WTC11 (cell line): ENCODE measurements at regions not wholly inside any gene's neighbourhood (a gene's known extent, or its start where the extent isn't known, plus 50 kb on each side); places are given as distances from the start of the nearest gene placed in this dataset.

Experiments
- ATAC-seq: fragments of 200-7000 bp; cut with Tn5 transposase; 2 replicates; pipeline ENCODE4 v1.10.0; 2021; ENCODE audit warnings: mild to moderate bottlenecking, moderate library complexity
- CTCF ChIA-PET: fragments of 300-600 bp; sonication (Branson Sonifier 250); formaldehyde crosslinking; loops from one replicate; lab custom pipeline; 2021; ENCODE audit warnings: antibody characterized with exemption; lab: Charles Lee
- POLR2A ChIA-PET: fragments of 350-600 bp; sonication (Branson Sonifier 250); formaldehyde crosslinking; loops from one replicate; lab custom pipeline; 2021; ENCODE audit warnings: antibody characterized with exemption; lab: Charles Lee
- DNase-seq: peaks from one replicate; pipeline ENCODE4 v3.0.0; 2021; ENCODE audit warnings: low spot score
- H3K27ac Mint-ChIP-seq: 2 replicates; pipeline ENCODE4 v1.8.0; 2021; ENCODE audit warnings: mixed read lengths
- H3K27me3 Mint-ChIP-seq: 2 replicates; pipeline ENCODE4 v1.8.0; 2021; ENCODE audit warnings: low read depth, mild to moderate bottlenecking, moderate library complexity, mixed read lengths
- H3K36me3 Mint-ChIP-seq: 2 replicates; pipeline ENCODE4 v1.8.0; 2021; ENCODE audit warnings: mixed read lengths
- H3K4me1 Mint-ChIP-seq: 2 replicates; pipeline ENCODE4 v1.8.0; 2022; ENCODE audit warnings: mixed read lengths
- H3K4me3 Mint-ChIP-seq: 2 replicates; pipeline ENCODE4 v1.8.0; 2021; ENCODE audit warnings: mild to moderate bottlenecking, moderate library complexity, mixed read lengths
- H3K9me3 Mint-ChIP-seq: 2 replicates; pipeline ENCODE4 v1.8.0; 2021; ENCODE audit warnings: mixed read lengths
- ESRRA ChIP-seq: sonication (generic); formaldehyde crosslinking; IDR thresholded peaks from 2 replicates; pipeline ENCODE4 v1.8.1; 2022; ENCODE audit warnings: mild to moderate bottlenecking, missing genetic modification reagents, borderline replicate concordance
- FOXP1 ChIP-seq: sonication (generic); formaldehyde crosslinking; IDR thresholded peaks from 2 replicates; pipeline ENCODE4 v1.8.0; 2022; ENCODE audit warnings: missing genetic modification reagents, mild to moderate bottlenecking, moderate library complexity, borderline replicate concordance
- IRF2 ChIP-seq: sonication (generic); formaldehyde crosslinking; IDR thresholded peaks from 2 replicates; pipeline ENCODE4 v1.8.0; 2022; ENCODE audit warnings: low read depth, missing genetic modification reagents, borderline replicate concordance
- NR2C2 ChIP-seq: sonication (generic); formaldehyde crosslinking; IDR thresholded peaks from 2 replicates; pipeline ENCODE4 v1.8.0; 2022; ENCODE audit warnings: mild to moderate bottlenecking, missing genetic modification reagents
- NR3C1 ChIP-seq: sonication (generic); formaldehyde crosslinking; conservative IDR thresholded peaks from 2 replicates; pipeline ENCODE4 v1.8.1; 2023; ENCODE audit warnings: low read depth, mild to moderate bottlenecking, missing genetic modification reagents
- PRRX2 ChIP-seq: fragments of 250-450 bp; sonication (Bioruptor Pico); IDR thresholded peaks from 2 replicates; pipeline ENCODE4 v1.8.0; 2021; ENCODE audit warnings: mild to moderate bottlenecking
- ZNF671 ChIP-seq: fragments of 250-450 bp; sonication (Bioruptor Pico); IDR thresholded peaks from 2 replicates; pipeline ENCODE4 v1.8.0; 2021; ENCODE audit warnings: mild to moderate bottlenecking
- TF ChIP-seq, protein P1 (sequence below): sonication (generic); formaldehyde crosslinking; IDR thresholded peaks from 2 replicates; pipeline ENCODE4 v1.8.0; 2022; ENCODE audit warnings: mild to moderate bottlenecking, missing genetic modification reagents
- TF ChIP-seq, protein P2 (sequence below): sonication (generic); formaldehyde crosslinking; IDR thresholded peaks from 2 replicates; pipeline ENCODE4 v1.8.0; 2022; ENCODE audit warnings: mild to moderate bottlenecking, missing genetic modification reagents
- TF ChIP-seq, protein P3 (sequence below): sonication (generic); formaldehyde crosslinking; IDR thresholded peaks from 2 replicates; pipeline ENCODE4 v1.8.1; 2023; ENCODE audit warnings: mild to moderate bottlenecking, missing genetic modification reagents
- TF ChIP-seq, protein P4 (sequence below): sonication (generic); formaldehyde crosslinking; IDR thresholded peaks from 2 replicates; pipeline ENCODE4 v1.8.0; 2022; ENCODE audit warnings: mild to moderate bottlenecking, missing genetic modification reagents
- TF ChIP-seq, protein P5 (sequence below): sonication (generic); formaldehyde crosslinking; IDR thresholded peaks from 2 replicates; pipeline ENCODE4 v1.8.0; 2022; ENCODE audit warnings: missing genetic modification reagents
- TF ChIP-seq, protein P6 (sequence below): sonication (generic); formaldehyde crosslinking; IDR thresholded peaks from 2 replicates; pipeline ENCODE4 v1.8.1; 2023; ENCODE audit warnings: mild to moderate bottlenecking, missing genetic modification reagents, moderate library complexity
- TF ChIP-seq, protein P7 (sequence below): sonication (generic); formaldehyde crosslinking; IDR thresholded peaks from 2 replicates; pipeline ENCODE4 v1.8.1; 2022; ENCODE audit warnings: low read depth, mild to moderate bottlenecking, moderate library complexity, missing genetic modification reagents, borderline replicate concordance
- TF ChIP-seq, protein P8 (sequence below): sonication (generic); formaldehyde crosslinking; IDR thresholded peaks from 2 replicates; pipeline ENCODE4 v1.8.1; 2023; ENCODE audit warnings: mild to moderate bottlenecking, missing genetic modification reagents

DNA sequence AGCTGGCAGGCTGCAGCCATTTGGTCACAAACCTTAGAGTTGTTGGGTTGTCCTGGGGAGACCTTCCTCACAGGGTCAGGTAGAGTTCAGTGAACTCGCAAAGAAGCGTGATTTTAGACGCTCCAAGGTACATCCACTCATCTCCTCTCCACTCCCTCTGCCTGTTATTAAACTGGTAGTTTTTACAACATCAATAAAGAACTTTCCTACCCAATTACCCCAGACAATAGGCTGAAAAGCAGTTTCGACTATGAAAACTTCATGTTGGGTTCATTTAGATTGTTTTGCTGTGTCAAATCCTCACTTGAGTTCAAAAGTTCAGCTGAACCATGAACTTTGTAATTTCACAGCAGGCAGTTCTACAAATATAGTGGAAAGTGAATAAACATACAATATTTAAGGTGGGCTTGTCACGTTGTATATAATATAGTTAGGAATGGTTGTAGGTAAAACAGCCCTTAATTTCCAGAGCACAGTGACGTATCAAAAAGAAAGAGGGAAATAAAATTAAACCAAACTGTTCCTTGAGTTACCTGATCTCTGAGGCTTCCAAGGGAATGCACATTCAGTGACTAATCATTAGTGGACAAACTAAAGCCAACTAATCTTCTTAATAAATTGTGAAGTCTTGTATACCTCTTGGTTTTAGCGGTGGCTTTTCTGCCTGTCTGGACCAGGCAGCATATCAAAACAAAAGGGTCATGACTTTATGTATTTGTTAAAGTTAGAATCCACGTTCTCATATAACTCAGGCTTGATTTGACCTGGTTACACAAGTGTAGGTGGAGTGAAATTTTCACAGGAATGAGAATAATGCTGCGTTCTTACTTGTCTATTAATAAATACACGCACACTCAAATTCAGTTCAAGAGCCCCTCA lies 100.5 kb downstream of the CYP26A1 start:
- TF ChIP-seq, protein P1, sequence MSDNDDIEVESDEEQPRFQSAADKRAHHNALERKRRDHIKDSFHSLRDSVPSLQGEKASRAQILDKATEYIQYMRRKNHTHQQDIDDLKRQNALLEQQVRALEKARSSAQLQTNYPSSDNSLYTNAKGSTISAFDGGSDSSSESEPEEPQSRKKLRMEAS (CRISPR knock-in tag), result no peak
- Mint-ChIP-seq H3K4me1 (no peaks in the 10 kb centered on the region), H3K36me3 (peaks cover 15% of the 10 kb centered on the region), H3K27me3 (peaks cover 24% of the 10 kb centered on the region), H3K9me3 (peaks cover 22% of the 10 kb centered on the region), H3K4me3 (no peak overlapping the region), H3K27ac (no peak overlapping the region)
- DNase-seq, result no peak
- ChIA-PET POLR2A (no interaction called here), CTCF (no interaction called here)
- ATAC-seq, result no peak

DNA sequence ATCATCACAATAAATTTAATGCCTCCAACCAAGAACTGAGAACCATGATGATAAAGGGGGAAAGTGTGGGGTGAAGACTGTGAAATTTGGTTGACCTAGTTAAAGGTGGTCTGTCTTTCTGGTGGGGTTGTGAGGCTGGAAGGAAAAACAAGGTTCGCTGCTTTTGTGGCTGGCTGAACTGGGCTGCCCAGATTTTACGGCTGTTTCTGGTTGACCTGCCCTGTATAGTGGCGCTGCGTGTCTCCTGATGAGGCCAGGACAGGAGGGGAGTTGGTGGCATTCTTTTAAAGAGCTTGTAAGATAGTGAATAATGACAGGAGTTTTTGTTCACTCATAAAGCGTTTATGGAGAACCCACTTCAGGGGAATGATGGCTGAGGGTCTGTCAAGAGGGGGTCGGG lies 101.8 kb downstream of the CYP26A1 start:
- H3K27ac Mint-ChIP-seq, result no peak overlapping the region
- DNase-seq, result no peak
- no peak for ATAC-seq
- peaks cover 13% of the 10 kb centered on the region for H3K9me3 Mint-ChIP-seq
- peaks cover 17% of the 10 kb centered on the region for H3K27me3 Mint-ChIP-seq
- POLR2A ChIA-PET, result no interaction called here
- no peaks in the 10 kb centered on the region for H3K4me1 Mint-ChIP-seq
- CTCF ChIA-PET, result interaction anchor here (0.6 kb wide), 1 partner anchor 60 kb away, joined by 3 read pairs; no protein-coding TSS in a partner anchor
- peaks cover 6% of the 10 kb centered on the region for H3K36me3 Mint-ChIP-seq
- TF ChIP-seq PRRX2 (no peak), NR3C1 (CRISPR knock-in tag) (no peak), ZNF671 (CRISPR knock-in tag) (no peak), NR2C2 (CRISPR knock-in tag) (no peak), FOXP1 (no peak), IRF2 (CRISPR knock-in tag) (no peak), ESRRA (CRISPR knock-in tag) (no peak)
- TF ChIP-seq, protein P2, sequence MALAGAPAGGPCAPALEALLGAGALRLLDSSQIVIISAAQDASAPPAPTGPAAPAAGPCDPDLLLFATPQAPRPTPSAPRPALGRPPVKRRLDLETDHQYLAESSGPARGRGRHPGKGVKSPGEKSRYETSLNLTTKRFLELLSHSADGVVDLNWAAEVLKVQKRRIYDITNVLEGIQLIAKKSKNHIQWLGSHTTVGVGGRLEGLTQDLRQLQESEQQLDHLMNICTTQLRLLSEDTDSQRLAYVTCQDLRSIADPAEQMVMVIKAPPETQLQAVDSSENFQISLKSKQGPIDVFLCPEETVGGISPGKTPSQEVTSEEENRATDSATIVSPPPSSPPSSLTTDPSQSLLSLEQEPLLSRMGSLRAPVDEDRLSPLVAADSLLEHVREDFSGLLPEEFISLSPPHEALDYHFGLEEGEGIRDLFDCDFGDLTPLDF (CRISPR knock-in tag), result no peak
- TF ChIP-seq, protein P3, sequence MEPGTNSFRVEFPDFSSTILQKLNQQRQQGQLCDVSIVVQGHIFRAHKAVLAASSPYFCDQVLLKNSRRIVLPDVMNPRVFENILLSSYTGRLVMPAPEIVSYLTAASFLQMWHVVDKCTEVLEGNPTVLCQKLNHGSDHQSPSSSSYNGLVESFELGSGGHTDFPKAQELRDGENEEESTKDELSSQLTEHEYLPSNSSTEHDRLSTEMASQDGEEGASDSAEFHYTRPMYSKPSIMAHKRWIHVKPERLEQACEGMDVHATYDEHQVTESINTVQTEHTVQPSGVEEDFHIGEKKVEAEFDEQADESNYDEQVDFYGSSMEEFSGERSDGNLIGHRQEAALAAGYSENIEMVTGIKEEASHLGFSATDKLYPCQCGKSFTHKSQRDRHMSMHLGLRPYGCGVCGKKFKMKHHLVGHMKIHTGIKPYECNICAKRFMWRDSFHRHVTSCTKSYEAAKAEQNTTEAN, result no peak
- TF ChIP-seq, protein P4, sequence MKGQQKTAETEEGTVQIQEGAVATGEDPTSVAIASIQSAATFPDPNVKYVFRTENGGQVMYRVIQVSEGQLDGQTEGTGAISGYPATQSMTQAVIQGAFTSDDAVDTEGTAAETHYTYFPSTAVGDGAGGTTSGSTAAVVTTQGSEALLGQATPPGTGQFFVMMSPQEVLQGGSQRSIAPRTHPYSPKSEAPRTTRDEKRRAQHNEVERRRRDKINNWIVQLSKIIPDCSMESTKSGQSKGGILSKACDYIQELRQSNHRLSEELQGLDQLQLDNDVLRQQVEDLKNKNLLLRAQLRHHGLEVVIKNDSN (CRISPR knock-in tag), result no peak
- TF ChIP-seq, protein P5, sequence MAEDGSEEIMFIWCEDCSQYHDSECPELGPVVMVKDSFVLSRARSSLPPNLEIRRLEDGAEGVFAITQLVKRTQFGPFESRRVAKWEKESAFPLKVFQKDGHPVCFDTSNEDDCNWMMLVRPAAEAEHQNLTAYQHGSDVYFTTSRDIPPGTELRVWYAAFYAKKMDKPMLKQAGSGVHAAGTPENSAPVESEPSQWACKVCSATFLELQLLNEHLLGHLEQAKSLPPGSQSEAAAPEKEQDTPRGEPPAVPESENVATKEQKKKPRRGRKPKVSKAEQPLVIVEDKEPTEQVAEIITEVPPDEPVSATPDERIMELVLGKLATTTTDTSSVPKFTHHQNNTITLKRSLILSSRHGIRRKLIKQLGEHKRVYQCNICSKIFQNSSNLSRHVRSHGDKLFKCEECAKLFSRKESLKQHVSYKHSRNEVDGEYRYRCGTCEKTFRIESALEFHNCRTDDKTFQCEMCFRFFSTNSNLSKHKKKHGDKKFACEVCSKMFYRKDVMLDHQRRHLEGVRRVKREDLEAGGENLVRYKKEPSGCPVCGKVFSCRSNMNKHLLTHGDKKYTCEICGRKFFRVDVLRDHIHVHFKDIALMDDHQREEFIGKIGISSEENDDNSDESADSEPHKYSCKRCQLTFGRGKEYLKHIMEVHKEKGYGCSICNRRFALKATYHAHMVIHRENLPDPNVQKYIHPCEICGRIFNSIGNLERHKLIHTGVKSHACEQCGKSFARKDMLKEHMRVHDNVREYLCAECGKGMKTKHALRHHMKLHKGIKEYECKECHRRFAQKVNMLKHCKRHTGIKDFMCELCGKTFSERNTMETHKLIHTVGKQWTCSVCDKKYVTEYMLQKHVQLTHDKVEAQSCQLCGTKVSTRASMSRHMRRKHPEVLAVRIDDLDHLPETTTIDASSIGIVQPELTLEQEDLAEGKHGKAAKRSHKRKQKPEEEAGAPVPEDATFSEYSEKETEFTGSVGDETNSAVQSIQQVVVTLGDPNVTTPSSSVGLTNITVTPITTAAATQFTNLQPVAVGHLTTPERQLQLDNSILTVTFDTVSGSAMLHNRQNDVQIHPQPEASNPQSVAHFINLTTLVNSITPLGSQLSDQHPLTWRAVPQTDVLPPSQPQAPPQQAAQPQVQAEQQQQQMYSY, result no peak
- TF ChIP-seq, protein P6, sequence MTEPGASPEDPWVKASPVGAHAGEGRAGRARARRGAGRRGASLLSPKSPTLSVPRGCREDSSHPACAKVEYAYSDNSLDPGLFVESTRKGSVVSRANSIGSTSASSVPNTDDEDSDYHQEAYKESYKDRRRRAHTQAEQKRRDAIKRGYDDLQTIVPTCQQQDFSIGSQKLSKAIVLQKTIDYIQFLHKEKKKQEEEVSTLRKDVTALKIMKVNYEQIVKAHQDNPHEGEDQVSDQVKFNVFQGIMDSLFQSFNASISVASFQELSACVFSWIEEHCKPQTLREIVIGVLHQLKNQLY (CRISPR knock-in tag), result no peak
- TF ChIP-seq, protein P7, sequence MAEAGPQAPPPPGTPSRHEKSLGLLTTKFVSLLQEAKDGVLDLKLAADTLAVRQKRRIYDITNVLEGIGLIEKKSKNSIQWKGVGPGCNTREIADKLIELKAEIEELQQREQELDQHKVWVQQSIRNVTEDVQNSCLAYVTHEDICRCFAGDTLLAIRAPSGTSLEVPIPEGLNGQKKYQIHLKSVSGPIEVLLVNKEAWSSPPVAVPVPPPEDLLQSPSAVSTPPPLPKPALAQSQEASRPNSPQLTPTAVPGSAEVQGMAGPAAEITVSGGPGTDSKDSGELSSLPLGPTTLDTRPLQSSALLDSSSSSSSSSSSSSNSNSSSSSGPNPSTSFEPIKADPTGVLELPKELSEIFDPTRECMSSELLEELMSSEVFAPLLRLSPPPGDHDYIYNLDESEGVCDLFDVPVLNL (CRISPR knock-in tag), result no peak
- TF ChIP-seq, protein P8, sequence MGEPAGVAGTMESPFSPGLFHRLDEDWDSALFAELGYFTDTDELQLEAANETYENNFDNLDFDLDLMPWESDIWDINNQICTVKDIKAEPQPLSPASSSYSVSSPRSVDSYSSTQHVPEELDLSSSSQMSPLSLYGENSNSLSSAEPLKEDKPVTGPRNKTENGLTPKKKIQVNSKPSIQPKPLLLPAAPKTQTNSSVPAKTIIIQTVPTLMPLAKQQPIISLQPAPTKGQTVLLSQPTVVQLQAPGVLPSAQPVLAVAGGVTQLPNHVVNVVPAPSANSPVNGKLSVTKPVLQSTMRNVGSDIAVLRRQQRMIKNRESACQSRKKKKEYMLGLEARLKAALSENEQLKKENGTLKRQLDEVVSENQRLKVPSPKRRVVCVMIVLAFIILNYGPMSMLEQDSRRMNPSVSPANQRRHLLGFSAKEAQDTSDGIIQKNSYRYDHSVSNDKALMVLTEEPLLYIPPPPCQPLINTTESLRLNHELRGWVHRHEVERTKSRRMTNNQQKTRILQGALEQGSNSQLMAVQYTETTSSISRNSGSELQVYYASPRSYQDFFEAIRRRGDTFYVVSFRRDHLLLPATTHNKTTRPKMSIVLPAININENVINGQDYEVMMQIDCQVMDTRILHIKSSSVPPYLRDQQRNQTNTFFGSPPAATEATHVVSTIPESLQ (CRISPR knock-in tag), result no peak
- H3K4me3 Mint-ChIP-seq, result no peak overlapping the region
